Smooth muscle cell (in vitro differentiated cells): ENCODE measurements at regions not wholly inside any gene's neighbourhood (a gene's known extent, or its start where the extent isn't known, plus 50 kb on each side); places are given as distances from the start of the nearest gene placed in this dataset.

ENCODE experiments used
- DNase-seq: peaks from one replicate; lab custom pipeline; 2025; ENCODE audit not compliant: unreplicated experiment; lab: John Stamatoyannopoulos, UW
- H2AFZ ChIP-seq: fragments of 200-600 bp; sonication (generic); 2 replicates; pipeline ENCODE4 v1.6.0; 2016; ENCODE audit warnings: antibody characterized with exemption, low read depth, mild to moderate bottlenecking
- H3F3A ChIP-seq: fragments of 200-600 bp; sonication (generic); 2 replicates; pipeline ENCODE4 v1.6.0; 2017; ENCODE audit warnings: antibody characterized with exemption, low read depth
- H3K27ac ChIP-seq: fragments of 200-600 bp; sonication (generic); 2 replicates; pipeline ENCODE4 v1.5.1; 2016; ENCODE audit warnings: low read depth, mild to moderate bottlenecking
- H3K27me3 ChIP-seq: fragments of 200-600 bp; sonication (generic); 2 replicates; pipeline ENCODE4 v1.6.1; 2016; ENCODE audit warnings: low read depth, mild to moderate bottlenecking
- H3K36me3 ChIP-seq: fragments of 200-600 bp; sonication (generic); 2 replicates; pipeline ENCODE4 v1.5.1; 2016; ENCODE audit warnings: low read depth
- H3K4me1 ChIP-seq: fragments of 200-600 bp; sonication (generic); 2 replicates; pipeline ENCODE4 v1.5.1; 2016; ENCODE audit warnings: low read depth
- H3K4me2 ChIP-seq: fragments of 200-600 bp; sonication (generic); 2 replicates; pipeline ENCODE4 v1.6.0; 2016; ENCODE audit warnings: mild to moderate bottlenecking
- H3K4me3 ChIP-seq: fragments of 200-600 bp; sonication (generic); 2 replicates; pipeline ENCODE4 v1.5.1; 2016; ENCODE audit warnings: mild to moderate bottlenecking
- H3K79me2 ChIP-seq: fragments of 200-600 bp; sonication (generic); 2 replicates; pipeline ENCODE4 v1.6.0; 2016; ENCODE audit warnings: low read depth, mild to moderate bottlenecking
- H3K9ac ChIP-seq: fragments of 200-600 bp; sonication (generic); 2 replicates; pipeline ENCODE4 v1.6.0; 2016; ENCODE audit warnings: low read depth
- H3K9me3 ChIP-seq: fragments of 200-600 bp; sonication (generic); replicated peaks from 2 replicates; pipeline ENCODE4 v1.5.1; 2016; ENCODE audit warnings: low read depth
- H4K20me1 ChIP-seq: fragments of 200-600 bp; sonication (generic); 2 replicates; pipeline ENCODE4 v1.6.0; 2016; ENCODE audit warnings: low read depth
- WGBS: methylation state at CpG from one replicate; pipeline ENCODE4 v1.1.7; 2016; ENCODE audit warnings: low lambda C conversion rate; 5-methylcytosine and 5-hydroxymethylcytosine counted together
- TF ChIP-seq, protein P1 (sequence below): fragments of 200-600 bp; sonication (generic); IDR thresholded peaks from 2 replicates; pipeline ENCODE4 v1.5.1; 2017; ENCODE audit warnings: borderline replicate concordance, mild to moderate bottlenecking, antibody characterized with exemption; ENCODE audit not compliant: insufficient read depth, poor library complexity, severe bottlenecking

GRCh38 chr14:43591776-43592175 is 915.3 kb downstream of the FSCB start:
- H3K4me3 ChIP-seq, result no peak overlapping the region
- no peaks in the 10 kb centered on the region for H3K36me3 ChIP-seq
- no peaks in the 10 kb centered on the region for H3K4me1 ChIP-seq
- H3K27me3 ChIP-seq, result no peaks in the 10 kb centered on the region
- no peak overlapping the region for H2AFZ ChIP-seq
- H3K27ac ChIP-seq, result no peak overlapping the region
- H3F3A ChIP-seq, result no peaks in the 10 kb centered on the region
- no peaks in the 10 kb centered on the region for H3K79me2 ChIP-seq
- DNase-seq, result no peak
- H4K20me1 ChIP-seq, result no peaks in the 10 kb centered on the region
- no peak overlapping the region for H3K4me2 ChIP-seq
- H3K9me3 ChIP-seq, result no peaks in the 10 kb centered on the region
- 85% methylated on average over 3 of the region's 3 CpGs for WGBS
- no peak overlapping the region for H3K9ac ChIP-seq
- TF ChIP-seq, protein P1, sequence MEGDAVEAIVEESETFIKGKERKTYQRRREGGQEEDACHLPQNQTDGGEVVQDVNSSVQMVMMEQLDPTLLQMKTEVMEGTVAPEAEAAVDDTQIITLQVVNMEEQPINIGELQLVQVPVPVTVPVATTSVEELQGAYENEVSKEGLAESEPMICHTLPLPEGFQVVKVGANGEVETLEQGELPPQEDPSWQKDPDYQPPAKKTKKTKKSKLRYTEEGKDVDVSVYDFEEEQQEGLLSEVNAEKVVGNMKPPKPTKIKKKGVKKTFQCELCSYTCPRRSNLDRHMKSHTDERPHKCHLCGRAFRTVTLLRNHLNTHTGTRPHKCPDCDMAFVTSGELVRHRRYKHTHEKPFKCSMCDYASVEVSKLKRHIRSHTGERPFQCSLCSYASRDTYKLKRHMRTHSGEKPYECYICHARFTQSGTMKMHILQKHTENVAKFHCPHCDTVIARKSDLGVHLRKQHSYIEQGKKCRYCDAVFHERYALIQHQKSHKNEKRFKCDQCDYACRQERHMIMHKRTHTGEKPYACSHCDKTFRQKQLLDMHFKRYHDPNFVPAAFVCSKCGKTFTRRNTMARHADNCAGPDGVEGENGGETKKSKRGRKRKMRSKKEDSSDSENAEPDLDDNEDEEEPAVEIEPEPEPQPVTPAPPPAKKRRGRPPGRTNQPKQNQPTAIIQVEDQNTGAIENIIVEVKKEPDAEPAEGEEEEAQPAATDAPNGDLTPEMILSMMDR, result no peak

DNA sequence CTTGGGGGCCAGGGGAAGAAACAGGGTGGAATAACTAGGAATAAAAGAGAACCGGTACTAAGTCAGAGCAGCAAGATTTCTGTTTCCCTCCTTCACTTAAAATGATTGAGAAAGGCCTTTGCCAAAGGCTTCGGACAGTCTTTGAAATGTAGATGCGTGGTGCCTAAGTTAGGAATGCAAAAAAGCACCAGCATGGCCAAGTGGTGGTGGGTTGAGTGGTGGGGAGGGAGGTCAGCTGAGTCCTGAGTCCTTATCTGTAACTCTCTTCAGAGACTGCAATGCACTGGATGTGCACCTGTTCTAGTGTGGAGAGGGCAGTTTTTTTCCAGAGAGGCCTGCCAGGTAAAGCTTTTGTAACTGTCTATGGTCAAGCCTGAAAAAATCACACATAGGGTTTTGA is 919.9 kb downstream of the FSCB start:
- no peak overlapping the region for H3K4me3 ChIP-seq
- no peak overlapping the region for H3K9ac ChIP-seq
- H3K27ac ChIP-seq, result no peak overlapping the region
- H4K20me1 ChIP-seq, result no peaks in the 10 kb centered on the region
- no peaks in the 10 kb centered on the region for H3F3A ChIP-seq
- no peak overlapping the region for H2AFZ ChIP-seq
- no peaks in the 10 kb centered on the region for H3K27me3 ChIP-seq
- H3K4me1 ChIP-seq, result no peaks in the 10 kb centered on the region
- 44% methylated on average over 3 of the region's 3 CpGs for WGBS
- no peaks in the 10 kb centered on the region for H3K9me3 ChIP-seq
- DNase-seq, result no peak
- TF ChIP-seq, protein P1, result no peak
- no peak overlapping the region for H3K4me2 ChIP-seq
- no peaks in the 10 kb centered on the region for H3K36me3 ChIP-seq
- H3K79me2 ChIP-seq, result no peaks in the 10 kb centered on the region

DNA sequence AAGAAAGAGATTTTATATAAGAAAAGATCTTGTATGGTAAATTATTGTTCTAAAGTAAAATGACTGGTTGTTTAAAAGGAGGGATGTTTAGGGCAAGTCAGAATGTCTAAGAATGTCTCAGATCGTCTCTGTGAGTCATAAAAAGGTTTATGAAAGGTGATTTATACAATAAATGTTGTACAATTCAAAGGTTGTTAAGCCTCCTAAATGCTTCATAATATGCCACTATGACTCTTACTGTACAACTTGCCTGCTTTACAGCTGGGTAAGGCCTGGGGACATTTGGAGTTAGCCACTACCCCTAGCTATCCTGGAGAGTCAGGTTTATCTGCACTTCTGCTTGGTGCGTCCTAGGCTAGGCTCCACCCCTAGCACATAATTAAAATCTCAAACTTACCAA is 927.4 kb downstream of the FSCB start:
- TF ChIP-seq, protein P1, result no peak
- Histone ChIP-seq H3K9ac (no peak overlapping the region), H3K4me2 (no peak overlapping the region), H3K27ac (no peak overlapping the region), H2AFZ (no peak overlapping the region), H3K27me3 (no peaks in the 10 kb centered on the region), H3K9me3 (peaks cover 4% of the 10 kb centered on the region), H3F3A (no peaks in the 10 kb centered on the region), H4K20me1 (no peaks in the 10 kb centered on the region), H3K4me1 (no peaks in the 10 kb centered on the region), H3K79me2 (no peaks in the 10 kb centered on the region), H3K36me3 (no peaks in the 10 kb centered on the region), H3K4me3 (no peak overlapping the region)
- 87% methylated on average over 2 of the region's 2 CpGs for WGBS
- DNase-seq, result no peak

DNA sequence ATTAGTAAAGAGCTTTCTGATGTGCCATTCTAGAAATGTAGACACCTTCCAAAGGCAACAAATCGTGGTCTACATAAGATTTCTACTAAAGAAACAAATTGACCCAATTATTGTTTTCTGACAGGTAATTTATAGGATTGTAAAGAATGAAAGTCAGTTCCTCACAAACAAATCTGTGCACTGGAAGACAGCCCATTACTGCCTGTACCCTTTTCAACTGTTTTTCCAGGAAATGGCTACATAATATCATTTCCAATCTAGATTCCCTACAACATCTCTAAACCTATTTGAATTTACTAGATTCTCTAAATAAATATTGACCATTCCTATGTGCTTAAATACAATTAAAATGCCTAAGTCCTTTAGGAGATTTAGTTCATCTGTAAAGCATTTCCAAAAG is 939.1 kb downstream of the FSCB start:
- H3K4me3 ChIP-seq, result no peak overlapping the region
- no peak overlapping the region for H3K4me2 ChIP-seq
- no peak overlapping the region for H3K27ac ChIP-seq
- no peaks in the 10 kb centered on the region for H3K4me1 ChIP-seq
- no peaks in the 10 kb centered on the region for H3F3A ChIP-seq
- no peak for DNase-seq
- H3K27me3 ChIP-seq, result no peaks in the 10 kb centered on the region
- H2AFZ ChIP-seq, result no peak overlapping the region
- 74% methylated on average over 1 of the region's 1 CpG for WGBS
- TF ChIP-seq, protein P1, result no peak
- H3K79me2 ChIP-seq, result no peaks in the 10 kb centered on the region
- H4K20me1 ChIP-seq, result no peaks in the 10 kb centered on the region
- H3K9me3 ChIP-seq, result no peaks in the 10 kb centered on the region
- H3K36me3 ChIP-seq, result no peaks in the 10 kb centered on the region
- no peak overlapping the region for H3K9ac ChIP-seq
